Dendritic cell treated with granulocyte-macrophage colony-stimulating factor and Interleukin-4, amounts not matched to agents 40 ng/mL and 50 ng/mL, for 4 days (primary cell): ENCODE measurements at regions not wholly inside any gene's neighbourhood (a gene's known extent, or its start where the extent isn't known, plus 50 kb on each side); places are given as distances from the start of the nearest gene placed in this dataset.

Experiments
- H3K27ac Mint-ChIP-seq: one replicate; pipeline ENCODE4 v1.8.0; 2022; ENCODE audit warnings: mild to moderate bottlenecking, mixed read lengths
- H3K27me3 Mint-ChIP-seq: one replicate; pipeline ENCODE4 v1.8.0; 2022; ENCODE audit warnings: mild to moderate bottlenecking, mixed read lengths
- H3K36me3 Mint-ChIP-seq: one replicate; pipeline ENCODE4 v1.8.0; 2022; ENCODE audit warnings: low read depth, mixed read lengths
- H3K4me1 Mint-ChIP-seq: one replicate; pipeline ENCODE4 v1.8.0; 2022; ENCODE audit warnings: low read depth, mixed read lengths
- H3K4me3 Mint-ChIP-seq: one replicate; pipeline ENCODE4 v1.8.0; 2022; ENCODE audit warnings: mild to moderate bottlenecking, moderate library complexity, mixed read lengths
- H3K9me3 Mint-ChIP-seq: one replicate; pipeline ENCODE4 v1.8.0; 2022; ENCODE audit warnings: mixed read lengths
- intact Hi-C: fragments of 100-400 bp; cut with micrococcal nuclease; formaldehyde crosslinking; loops from one replicate; pipeline ENCODE4 v1.15.0; 2022

DNA sequence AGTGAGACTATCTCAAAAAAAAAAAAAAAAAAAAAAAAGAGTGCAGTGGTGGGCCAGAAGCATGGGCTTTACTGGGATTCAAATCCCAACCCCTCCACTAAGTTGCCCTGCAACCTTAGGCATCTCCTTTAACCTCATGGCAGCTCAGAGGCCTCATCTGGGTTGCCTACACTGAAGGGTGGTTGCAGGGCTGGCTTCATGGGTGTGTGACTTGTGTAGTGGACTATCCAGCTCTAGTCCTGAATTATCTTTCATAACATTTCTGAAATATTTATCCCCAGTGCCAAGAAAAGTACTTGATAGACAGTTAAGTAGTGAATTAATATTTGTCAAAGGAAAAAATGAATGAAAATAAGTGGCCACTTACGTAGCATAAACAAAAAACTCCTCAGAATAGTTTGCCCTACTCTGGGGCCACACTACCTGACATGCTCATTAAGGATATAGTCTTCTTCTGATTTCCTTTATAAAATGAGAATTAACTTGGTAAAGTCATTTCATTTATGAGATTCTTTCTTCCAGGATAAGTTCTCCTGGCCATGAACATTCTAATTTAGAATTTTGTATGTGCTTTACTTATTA, 116.0 kb upstream of the SYT13 start:
- H3K27me3 Mint-ChIP-seq, result peaks cover 16% of the 10 kb centered on the region
- H3K4me3 Mint-ChIP-seq, result no peak overlapping the region
- H3K9me3 Mint-ChIP-seq, result no peaks in the 10 kb centered on the region
- H3K4me1 Mint-ChIP-seq, result no peaks in the 10 kb centered on the region
- H3K36me3 Mint-ChIP-seq, result no peaks in the 10 kb centered on the region
- no peak overlapping the region for H3K27ac Mint-ChIP-seq
- intact Hi-C loops, result no loop called here

DNA sequence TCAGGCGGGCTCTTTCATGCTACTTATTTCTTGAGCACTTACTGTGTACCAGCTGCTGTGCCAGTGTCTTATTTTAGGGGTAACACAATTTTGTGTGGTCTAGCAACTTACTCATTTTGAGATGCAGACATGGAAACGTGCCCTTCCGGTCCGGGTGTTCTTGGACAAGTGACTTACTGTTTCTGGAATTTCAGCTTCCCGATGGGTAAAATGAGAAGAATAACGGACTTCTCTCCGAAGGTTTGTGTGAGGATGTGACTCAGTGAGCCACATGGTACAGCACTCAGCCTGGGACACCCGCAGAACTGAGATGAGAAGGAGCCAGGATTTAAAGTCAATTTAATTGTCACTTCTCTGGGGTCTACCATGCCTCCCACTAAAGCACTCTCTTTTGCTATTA, 114.5 kb upstream of the SYT13 start:
- Mint-ChIP-seq H3K27me3 (peaks cover 18% of the 10 kb centered on the region), H3K36me3 (no peaks in the 10 kb centered on the region), H3K27ac (no peak overlapping the region), H3K4me1 (no peaks in the 10 kb centered on the region), H3K9me3 (no peaks in the 10 kb centered on the region), H3K4me3 (no peak overlapping the region)
- intact Hi-C loops, result no loop called here

DNA sequence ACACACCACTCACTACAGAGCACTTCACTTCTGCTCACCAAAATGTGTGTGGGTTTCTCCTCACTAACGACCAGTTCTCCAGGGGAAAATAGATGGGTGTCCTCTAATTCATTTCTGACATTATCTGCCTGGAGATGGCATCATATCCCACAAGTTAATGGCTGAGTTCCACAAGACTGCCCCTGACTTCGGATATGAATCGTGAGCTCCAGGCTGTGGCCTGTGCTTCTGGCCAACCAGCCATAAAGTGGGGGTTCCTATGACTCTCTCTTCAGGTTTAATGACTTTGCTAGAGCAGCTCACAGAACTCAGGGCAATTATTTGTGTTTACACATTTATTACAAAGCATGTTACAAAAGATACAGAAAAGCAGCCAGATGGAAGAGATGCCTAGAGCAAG, 113.0 kb upstream of the SYT13 start:
- no peaks in the 10 kb centered on the region for H3K36me3 Mint-ChIP-seq
- no peak overlapping the region for H3K4me3 Mint-ChIP-seq
- H3K27ac Mint-ChIP-seq, result no peak overlapping the region
- H3K9me3 Mint-ChIP-seq, result no peaks in the 10 kb centered on the region
- intact Hi-C loops, result no loop called here
- H3K4me1 Mint-ChIP-seq, result no peaks in the 10 kb centered on the region
- H3K27me3 Mint-ChIP-seq, result peaks cover 16% of the 10 kb centered on the region

DNA sequence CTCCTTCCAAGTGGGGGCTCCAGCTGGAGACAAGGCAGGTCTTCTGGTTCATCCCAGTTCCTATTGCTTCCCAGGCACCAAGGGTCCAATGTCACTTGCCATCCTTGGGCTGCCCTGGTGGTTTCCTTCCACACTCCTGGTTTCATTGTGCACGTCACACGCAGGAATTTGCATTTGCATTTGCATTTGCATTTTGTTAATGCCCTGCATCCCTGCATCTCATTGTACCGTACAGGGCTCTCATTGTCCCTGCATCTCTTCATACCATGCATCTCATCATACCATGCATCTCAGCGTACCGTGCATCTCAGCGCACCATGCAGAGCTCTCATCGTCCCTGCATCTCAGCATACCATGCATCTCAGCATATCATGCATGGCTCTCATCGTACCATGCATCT, 112.2 kb upstream of the SYT13 start:
- H3K9me3 Mint-ChIP-seq, result no peaks in the 10 kb centered on the region
- no peak overlapping the region for H3K27ac Mint-ChIP-seq
- H3K36me3 Mint-ChIP-seq, result no peaks in the 10 kb centered on the region
- H3K4me1 Mint-ChIP-seq, result no peaks in the 10 kb centered on the region
- peaks cover 16% of the 10 kb centered on the region for H3K27me3 Mint-ChIP-seq
- intact Hi-C loops, result no loop called here
- H3K4me3 Mint-ChIP-seq, result no peak overlapping the region

DNA sequence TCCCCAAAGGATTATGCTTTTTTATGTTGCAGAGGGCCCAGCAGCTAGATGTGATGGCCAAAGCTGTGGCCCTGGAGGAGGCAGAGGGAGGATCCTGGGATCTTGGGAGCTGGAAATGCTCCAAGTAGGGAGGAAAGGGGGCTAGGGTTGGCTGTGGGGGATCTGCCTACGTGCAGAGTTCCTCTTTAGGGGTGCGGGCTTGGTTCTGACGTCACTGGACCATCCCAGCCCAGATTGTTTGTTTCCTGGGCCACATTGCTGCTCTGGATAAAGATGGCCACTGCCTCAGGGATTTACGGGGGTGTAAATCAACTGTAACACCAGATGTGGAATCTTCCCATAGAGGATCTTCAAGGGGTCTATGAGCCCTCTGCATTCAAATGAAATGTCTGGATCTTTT, 110.3 kb upstream of the SYT13 start:
- Mint-ChIP-seq H3K36me3 (no peaks in the 10 kb centered on the region), H3K4me3 (no peak overlapping the region)
- intact Hi-C loops, result no loop called here

DNA sequence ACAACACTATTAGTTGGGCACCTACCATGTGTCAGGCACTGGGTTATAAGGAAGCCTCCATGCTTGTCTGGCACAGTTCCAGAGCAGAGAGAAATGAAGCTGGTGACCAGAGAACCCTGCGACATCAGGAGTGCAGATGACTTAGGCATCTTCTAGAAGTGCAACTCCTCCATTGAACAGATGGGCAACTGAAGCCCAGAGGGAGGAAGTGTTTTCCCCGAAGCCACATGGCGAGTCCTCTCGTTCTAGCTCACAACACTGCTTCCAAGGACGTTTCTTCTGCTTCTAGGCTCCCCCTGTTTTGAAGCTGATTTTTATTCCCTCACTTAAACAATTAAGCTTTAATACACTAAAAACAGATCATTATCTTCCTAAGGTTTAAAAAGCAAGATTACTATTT, 109.8 kb upstream of the SYT13 start:
- H3K4me3 Mint-ChIP-seq, result no peak overlapping the region
- peaks cover 19% of the 10 kb centered on the region for H3K27me3 Mint-ChIP-seq
- no peak overlapping the region for H3K27ac Mint-ChIP-seq
- intact Hi-C loops, result no loop called here
- no peaks in the 10 kb centered on the region for H3K4me1 Mint-ChIP-seq
- no peaks in the 10 kb centered on the region for H3K9me3 Mint-ChIP-seq
- no peaks in the 10 kb centered on the region for H3K36me3 Mint-ChIP-seq

More for the DNA sequence above, 110.3 kb upstream of the SYT13 start:
- H3K27me3 Mint-ChIP-seq, result peaks cover 19% of the 10 kb centered on the region
- H3K9me3 Mint-ChIP-seq, result no peaks in the 10 kb centered on the region
- H3K27ac Mint-ChIP-seq, result no peak overlapping the region
- H3K4me1 Mint-ChIP-seq, result no peaks in the 10 kb centered on the region

DNA sequence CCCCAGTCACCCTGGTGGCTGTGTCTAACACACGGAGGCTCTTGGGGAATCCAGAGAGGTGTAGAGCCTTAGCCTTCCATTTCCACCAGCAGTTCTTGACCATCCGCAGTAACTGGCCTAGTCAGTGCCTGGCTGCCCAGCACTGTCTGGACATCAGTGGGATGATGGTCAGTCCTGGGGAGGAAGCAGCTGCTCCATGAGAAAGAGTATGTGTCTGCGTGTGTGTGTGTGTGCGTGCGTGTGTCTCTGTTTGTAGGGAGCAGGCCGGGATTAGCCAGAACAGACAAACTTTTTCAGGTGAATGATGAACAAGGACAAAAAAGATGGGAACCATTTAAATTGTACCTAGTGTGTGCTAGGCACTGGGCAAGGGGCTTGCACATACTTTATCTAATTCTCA, 109.3 kb upstream of the SYT13 start:
- no peaks in the 10 kb centered on the region for H3K4me1 Mint-ChIP-seq
- no peak overlapping the region for H3K4me3 Mint-ChIP-seq
- peaks cover 21% of the 10 kb centered on the region for H3K27me3 Mint-ChIP-seq
- H3K36me3 Mint-ChIP-seq, result no peaks in the 10 kb centered on the region
- no peaks in the 10 kb centered on the region for H3K9me3 Mint-ChIP-seq
- intact Hi-C loops, result no loop called here
- no peak overlapping the region for H3K27ac Mint-ChIP-seq

DNA sequence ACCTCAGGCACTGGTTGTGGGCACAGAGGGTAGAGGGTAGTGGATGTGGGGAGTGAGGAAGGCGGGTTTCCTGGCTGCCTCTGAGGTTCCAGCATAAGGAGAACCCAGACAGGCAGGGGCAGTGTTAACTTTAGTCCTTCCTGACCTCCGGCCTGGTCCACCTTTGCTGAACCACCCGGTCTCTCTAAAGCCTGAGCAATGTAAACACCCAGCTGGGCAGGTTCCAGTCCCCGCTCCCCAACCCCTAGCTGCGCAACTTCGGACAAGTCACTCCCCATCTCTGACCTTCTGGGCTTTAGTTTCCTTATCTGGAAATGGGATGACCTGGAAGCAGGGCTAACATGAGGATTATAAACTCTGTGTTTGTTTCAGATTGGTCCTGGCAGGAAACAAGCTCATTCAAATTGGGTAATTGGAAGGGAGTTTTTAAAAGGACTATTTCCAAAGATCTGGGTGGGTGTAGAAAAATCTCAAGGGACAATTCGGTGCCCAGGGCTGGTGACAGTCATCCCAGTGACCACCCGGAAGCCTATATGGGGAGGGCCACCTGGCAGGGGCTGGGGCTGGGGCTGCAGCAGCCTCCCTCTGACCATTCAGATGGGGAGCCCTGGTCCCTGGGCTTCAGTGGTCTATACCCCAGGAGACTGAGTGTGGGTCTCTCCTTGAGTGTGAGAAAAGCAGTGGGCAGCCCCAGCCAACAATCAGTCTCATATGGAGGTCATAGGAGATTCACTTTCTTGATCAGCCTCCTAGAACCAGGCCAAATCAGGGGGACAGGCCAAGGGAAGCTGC, 108.3 kb upstream of the SYT13 start:
- no peak overlapping the region for H3K4me3 Mint-ChIP-seq
- peaks cover 19% of the 10 kb centered on the region for H3K27me3 Mint-ChIP-seq
- intact Hi-C loops, result no loop called here

DNA sequence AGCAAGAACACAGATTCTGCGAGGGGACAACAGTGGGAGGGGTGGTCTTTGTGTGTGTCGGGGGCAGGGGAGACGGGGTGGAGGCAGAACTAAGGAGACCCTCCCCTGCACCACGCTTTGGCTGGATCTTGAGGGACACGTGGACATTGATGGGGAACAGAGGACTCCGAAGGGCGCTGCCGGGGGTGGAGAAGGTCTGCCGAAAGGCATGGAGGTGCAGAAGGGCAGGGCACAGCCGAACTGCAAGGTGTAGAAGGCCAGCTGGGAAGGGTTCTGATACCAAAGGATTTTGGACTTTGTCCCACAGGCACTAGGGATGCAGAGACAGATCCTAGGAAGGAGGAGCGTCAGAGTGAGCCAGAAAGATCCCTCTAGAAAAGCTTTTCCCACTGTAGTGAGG, 107.7 kb upstream of the SYT13 start:
- Mint-ChIP-seq H3K27ac (no peak overlapping the region), H3K27me3 (peaks cover 24% of the 10 kb centered on the region), H3K9me3 (no peaks in the 10 kb centered on the region), H3K36me3 (no peaks in the 10 kb centered on the region), H3K4me3 (no peak overlapping the region), H3K4me1 (no peaks in the 10 kb centered on the region)
- intact Hi-C loops, result no loop called here

More for the DNA sequence above, 108.3 kb upstream of the SYT13 start:
- Mint-ChIP-seq H3K9me3 (no peaks in the 10 kb centered on the region), H3K4me1 (no peaks in the 10 kb centered on the region), H3K36me3 (no peaks in the 10 kb centered on the region), H3K27ac (no peak overlapping the region)

DNA sequence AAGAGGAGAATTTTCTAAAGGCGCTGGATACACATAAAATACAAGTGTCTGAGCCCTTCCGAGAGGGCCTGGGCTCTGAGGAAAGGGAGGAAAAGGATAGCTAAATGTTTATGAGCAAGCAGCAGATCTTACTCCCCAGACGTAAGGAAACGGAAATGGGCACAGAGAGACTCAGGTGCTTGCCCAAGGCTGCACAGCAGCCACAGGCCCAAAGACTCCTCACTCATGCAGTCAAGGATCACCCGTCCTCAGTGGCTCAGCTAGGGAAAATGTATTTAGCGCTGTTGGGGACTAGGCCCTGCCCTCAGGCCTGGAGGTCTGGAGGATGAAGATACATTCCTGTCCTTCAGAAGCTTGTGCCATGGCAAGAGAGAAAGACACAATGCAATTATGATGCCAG, 107.2 kb upstream of the SYT13 start:
- Mint-ChIP-seq H3K4me1 (no peaks in the 10 kb centered on the region), H3K9me3 (no peaks in the 10 kb centered on the region), H3K27ac (no peak overlapping the region), H3K4me3 (no peak overlapping the region), H3K36me3 (no peaks in the 10 kb centered on the region), H3K27me3 (peaks cover 28% of the 10 kb centered on the region)
- intact Hi-C loops, result no loop called here

DNA sequence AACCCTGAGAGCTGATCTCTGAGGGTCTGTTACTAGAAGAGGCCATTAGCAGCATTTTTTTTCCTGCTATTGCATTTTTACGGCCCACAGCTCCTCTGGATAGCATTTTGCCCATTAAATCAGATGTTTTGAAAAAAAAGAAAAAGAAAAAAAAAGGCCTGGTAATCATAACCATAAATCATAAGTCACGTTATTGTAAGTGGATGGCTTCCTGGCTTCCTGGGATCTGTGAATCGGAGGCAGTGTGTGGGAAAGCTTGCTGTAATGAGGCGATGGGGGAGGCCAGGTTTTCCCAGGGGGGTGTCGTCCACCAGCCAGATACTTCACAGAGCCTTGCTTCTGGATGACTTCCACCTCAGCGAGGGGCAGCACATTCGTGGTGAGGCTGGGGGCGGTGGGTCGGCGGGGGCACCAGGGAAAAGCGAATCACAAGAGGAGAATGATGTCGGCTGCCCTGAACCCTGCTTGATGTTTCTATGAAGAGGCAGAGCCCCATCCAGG, 106.5 kb upstream of the SYT13 start:
- no peak overlapping the region for H3K27ac Mint-ChIP-seq
- intact Hi-C loops, result no loop called here

DNA sequence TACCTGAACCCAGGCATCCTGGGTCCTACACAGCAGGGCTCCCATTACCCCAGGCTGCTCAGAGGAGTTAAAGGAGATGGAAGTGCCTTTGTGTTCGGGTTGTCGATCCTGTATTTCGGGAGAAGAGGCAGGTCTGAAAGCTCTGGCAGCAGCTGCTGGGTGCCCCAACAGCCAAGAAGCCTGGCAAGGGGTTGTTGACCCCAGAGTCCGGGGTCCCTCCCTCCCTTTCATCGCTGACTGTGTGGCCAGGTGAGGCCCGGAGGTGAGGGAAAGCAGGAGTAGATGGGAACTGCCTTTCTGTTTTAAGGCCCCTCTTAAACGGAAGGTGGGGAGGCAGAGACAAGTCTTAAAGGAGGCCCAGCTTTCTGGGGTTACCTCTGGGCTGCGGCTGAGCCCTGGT, 106.0 kb upstream of the SYT13 start:
- no peaks in the 10 kb centered on the region for H3K9me3 Mint-ChIP-seq
- no peak overlapping the region for H3K4me3 Mint-ChIP-seq
- no peaks in the 10 kb centered on the region for H3K4me1 Mint-ChIP-seq
- intact Hi-C loops, result no loop called here
- no peaks in the 10 kb centered on the region for H3K36me3 Mint-ChIP-seq
- H3K27ac Mint-ChIP-seq, result no peak overlapping the region
- H3K27me3 Mint-ChIP-seq, result peaks cover 33% of the 10 kb centered on the region

More for the DNA sequence above, 106.5 kb upstream of the SYT13 start:
- Mint-ChIP-seq H3K4me3 (no peak overlapping the region), H3K36me3 (no peaks in the 10 kb centered on the region), H3K27me3 (peaks cover 31% of the 10 kb centered on the region), H3K4me1 (no peaks in the 10 kb centered on the region), H3K9me3 (no peaks in the 10 kb centered on the region)

DNA sequence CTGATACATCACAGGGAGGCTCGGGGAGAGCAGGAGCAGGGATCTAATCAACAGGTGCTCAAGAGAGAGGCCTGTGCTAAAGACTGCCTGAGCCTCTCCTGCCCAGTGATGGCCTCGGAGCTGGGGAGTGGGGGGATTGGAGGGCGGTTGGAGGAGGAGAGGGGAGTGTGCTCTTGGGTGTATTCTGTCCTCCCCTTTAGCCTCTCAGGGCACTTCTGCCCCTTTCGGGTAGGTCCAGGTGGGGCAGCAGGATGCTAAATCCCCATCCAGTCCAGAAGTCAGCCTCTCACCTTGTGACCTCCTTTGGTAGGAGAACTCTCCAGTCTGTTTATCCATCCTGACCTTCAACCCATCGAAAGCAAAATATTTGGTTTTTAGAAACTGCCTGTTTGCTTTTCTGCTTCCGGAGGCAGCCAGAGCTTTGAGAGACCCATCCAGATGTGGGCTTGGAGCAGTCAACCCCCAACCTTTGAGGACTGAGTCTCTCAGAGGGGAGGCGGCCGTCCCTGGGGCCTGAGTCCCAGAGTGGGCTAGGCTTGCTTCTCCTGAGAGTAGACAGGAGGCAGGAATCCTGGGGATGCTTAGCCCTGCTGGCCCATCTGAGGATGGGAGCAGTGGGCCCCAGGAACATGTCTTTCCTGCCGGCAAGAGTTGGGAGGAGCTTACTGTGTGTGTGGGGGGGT, 105.2 kb upstream of the SYT13 start:
- Mint-ChIP-seq H3K4me1 (no peaks in the 10 kb centered on the region), H3K9me3 (no peaks in the 10 kb centered on the region), H3K36me3 (no peaks in the 10 kb centered on the region), H3K4me3 (no peak overlapping the region), H3K27ac (no peak overlapping the region), H3K27me3 (peaks cover 34% of the 10 kb centered on the region)
- intact Hi-C loops, result no loop called here

DNA sequence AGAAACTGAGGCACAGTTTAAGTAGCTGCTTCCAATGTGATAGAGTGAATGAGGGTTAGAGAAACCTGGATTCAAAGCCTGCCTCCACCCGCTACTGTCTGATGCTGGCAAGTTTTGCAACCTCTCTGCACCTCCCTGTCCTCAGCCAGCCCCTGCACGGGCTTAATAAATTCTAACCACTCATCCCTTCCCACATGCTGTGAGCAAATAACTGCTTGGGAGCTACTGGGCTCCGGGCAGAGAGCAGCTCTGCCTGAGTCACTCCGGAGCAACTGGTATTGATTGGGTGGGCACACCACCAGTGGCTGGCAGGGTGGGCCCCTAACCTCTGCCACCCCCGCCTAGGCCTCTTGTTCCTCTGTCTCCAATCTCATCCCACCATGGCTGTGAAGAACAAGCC, 104.3 kb upstream of the SYT13 start:
- H3K36me3 Mint-ChIP-seq, result no peaks in the 10 kb centered on the region
- H3K9me3 Mint-ChIP-seq, result no peaks in the 10 kb centered on the region
- no peaks in the 10 kb centered on the region for H3K4me1 Mint-ChIP-seq
- H3K27me3 Mint-ChIP-seq, result peaks cover 35% of the 10 kb centered on the region
- no peak overlapping the region for H3K27ac Mint-ChIP-seq
- intact Hi-C loops, result no loop called here
- H3K4me3 Mint-ChIP-seq, result no peak overlapping the region
